ENCODE measurements at regions not wholly inside any gene's neighbourhood (a gene's known extent, or its start where the extent isn't known, plus 50 kb on each side); places are given as distances from the start of the nearest gene placed in this dataset.

DNA sequence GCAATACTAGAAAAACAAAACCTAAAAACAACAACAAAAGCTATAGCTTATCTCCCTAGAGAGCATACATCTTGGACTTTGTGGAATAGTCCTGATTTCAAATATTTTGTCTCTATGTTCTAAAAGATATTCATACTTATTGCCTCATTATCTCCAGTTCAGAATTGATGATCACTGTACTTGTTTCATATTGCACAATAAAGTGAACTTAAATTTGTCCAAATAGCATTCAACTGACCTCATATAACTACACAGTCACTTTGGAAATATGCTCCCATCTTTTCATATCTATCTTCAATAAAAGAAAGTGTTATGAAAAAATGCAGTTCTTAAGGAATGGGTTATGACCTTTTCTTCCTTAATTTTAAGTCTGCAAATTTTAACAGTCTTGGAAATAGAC is 228.6 kb upstream of the CMC1 start:
- ChIA-PET CTCF (no interaction called here), POLR2A (ENCODE audit: unreplicated experiment) (no interaction called here)
- no peak overlapping the region for H3K4me2 ChIP-seq

DNA sequence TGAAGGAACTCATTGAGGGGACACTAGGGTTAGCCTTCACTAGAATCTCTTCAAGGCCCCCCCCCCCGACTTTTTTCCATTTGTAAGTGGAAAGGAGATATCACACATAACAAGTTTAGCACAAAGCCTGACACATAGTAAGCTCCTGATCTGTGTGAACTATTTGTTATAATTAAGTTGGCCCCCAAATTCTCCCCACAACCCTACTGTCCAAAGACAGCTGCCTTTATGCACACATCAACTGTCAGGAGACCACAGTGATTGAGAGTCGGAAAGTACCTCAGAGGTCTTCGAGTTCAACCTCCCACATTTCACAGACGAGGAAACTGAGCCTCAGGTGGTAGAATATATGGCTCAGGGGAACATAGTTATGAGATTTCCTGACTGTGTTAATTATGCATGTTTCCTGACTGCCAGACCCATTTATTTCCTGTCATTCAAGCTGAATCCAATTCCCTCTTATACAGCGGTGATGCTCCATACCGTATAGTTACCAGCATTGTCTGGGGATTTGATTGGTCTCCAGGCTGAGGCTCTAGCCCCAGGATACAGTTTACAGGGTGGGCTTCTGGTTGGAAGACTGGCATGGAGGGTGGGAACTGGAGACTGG is 227.4 kb upstream of the CMC1 start:
- Histone ChIP-seq H3K36me3 (ENCODE audit: low read depth) (no peaks in the 10 kb centered on the region), H3K4me1 (replicated peaks; ENCODE audit: insufficient read depth) (no peaks in the 10 kb centered on the region), H3K4me3 (no peak overlapping the region), H3K9me3 (ENCODE audit: insufficient read depth, low read depth) (no peaks in the 10 kb centered on the region), H3K9me2 (ENCODE audit: insufficient read depth) (no peaks in the 10 kb centered on the region; the same call in 1 of the 2 replicates), H3F3A (ENCODE audit: insufficient read depth, low read depth) (no peaks in the 10 kb centered on the region), H2AFZ (no peak overlapping the region), H3K27me3 (ENCODE audit: insufficient read depth, low read depth) (no peaks in the 10 kb centered on the region), H3K4me2 (no peak overlapping the region), H3K79me2 (ENCODE audit: low read depth) (no peaks in the 10 kb centered on the region), H3K27ac (no peak overlapping the region), H4K20me1 (ENCODE audit: insufficient read depth) (no peaks in the 10 kb centered on the region)
- ChIA-PET POLR2A (ENCODE audit: unreplicated experiment) (no interaction called here), CTCF (no interaction called here)
- no peak for DNase-seq
- no peak for TF ChIP-seq EZH2 (IDR thresholded peaks at IDR 0.05; ENCODE audit: low read depth)
- TF ChIP-seq, protein P1, sequence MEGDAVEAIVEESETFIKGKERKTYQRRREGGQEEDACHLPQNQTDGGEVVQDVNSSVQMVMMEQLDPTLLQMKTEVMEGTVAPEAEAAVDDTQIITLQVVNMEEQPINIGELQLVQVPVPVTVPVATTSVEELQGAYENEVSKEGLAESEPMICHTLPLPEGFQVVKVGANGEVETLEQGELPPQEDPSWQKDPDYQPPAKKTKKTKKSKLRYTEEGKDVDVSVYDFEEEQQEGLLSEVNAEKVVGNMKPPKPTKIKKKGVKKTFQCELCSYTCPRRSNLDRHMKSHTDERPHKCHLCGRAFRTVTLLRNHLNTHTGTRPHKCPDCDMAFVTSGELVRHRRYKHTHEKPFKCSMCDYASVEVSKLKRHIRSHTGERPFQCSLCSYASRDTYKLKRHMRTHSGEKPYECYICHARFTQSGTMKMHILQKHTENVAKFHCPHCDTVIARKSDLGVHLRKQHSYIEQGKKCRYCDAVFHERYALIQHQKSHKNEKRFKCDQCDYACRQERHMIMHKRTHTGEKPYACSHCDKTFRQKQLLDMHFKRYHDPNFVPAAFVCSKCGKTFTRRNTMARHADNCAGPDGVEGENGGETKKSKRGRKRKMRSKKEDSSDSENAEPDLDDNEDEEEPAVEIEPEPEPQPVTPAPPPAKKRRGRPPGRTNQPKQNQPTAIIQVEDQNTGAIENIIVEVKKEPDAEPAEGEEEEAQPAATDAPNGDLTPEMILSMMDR (conservative IDR thresholded peaks at IDR 0.05): no peak
- intact Hi-C loops (cut with micrococcal nuclease; ENCODE audit: unreplicated experiment): no loop called here
- BruUV-seq (replicated peaks): no TSS peak

More for the DNA sequence above, 228.6 kb upstream of the CMC1 start:
- no peaks in the 10 kb centered on the region for H3K4me1 ChIP-seq (replicated peaks; ENCODE audit: insufficient read depth)
- H2AFZ ChIP-seq: no peak overlapping the region
- no peaks in the 10 kb centered on the region for H3K36me3 ChIP-seq (ENCODE audit: low read depth)
- H3K27me3 ChIP-seq (ENCODE audit: insufficient read depth, low read depth): no peaks in the 10 kb centered on the region
- H3K9me3 ChIP-seq (ENCODE audit: insufficient read depth, low read depth): no peaks in the 10 kb centered on the region
- no peaks in the 10 kb centered on the region; the same call in 1 of the 2 replicates for H3K9me2 ChIP-seq (ENCODE audit: insufficient read depth)
- no peaks in the 10 kb centered on the region for H3F3A ChIP-seq (ENCODE audit: insufficient read depth, low read depth)
- no peaks in the 10 kb centered on the region for H3K79me2 ChIP-seq (ENCODE audit: low read depth)
- intact Hi-C loops (cut with micrococcal nuclease; ENCODE audit: unreplicated experiment): no loop called here
- TF ChIP-seq, protein P1 (conservative IDR thresholded peaks at IDR 0.05): no peak
- no peak for TF ChIP-seq EZH2 (IDR thresholded peaks at IDR 0.05; ENCODE audit: low read depth)
- no peaks in the 10 kb centered on the region for H4K20me1 ChIP-seq (ENCODE audit: insufficient read depth)
- DNase-seq: no peak
- no peak overlapping the region for H3K4me3 ChIP-seq
- H3K27ac ChIP-seq: no peak overlapping the region
- no TSS peak for BruUV-seq (replicated peaks)

DNA sequence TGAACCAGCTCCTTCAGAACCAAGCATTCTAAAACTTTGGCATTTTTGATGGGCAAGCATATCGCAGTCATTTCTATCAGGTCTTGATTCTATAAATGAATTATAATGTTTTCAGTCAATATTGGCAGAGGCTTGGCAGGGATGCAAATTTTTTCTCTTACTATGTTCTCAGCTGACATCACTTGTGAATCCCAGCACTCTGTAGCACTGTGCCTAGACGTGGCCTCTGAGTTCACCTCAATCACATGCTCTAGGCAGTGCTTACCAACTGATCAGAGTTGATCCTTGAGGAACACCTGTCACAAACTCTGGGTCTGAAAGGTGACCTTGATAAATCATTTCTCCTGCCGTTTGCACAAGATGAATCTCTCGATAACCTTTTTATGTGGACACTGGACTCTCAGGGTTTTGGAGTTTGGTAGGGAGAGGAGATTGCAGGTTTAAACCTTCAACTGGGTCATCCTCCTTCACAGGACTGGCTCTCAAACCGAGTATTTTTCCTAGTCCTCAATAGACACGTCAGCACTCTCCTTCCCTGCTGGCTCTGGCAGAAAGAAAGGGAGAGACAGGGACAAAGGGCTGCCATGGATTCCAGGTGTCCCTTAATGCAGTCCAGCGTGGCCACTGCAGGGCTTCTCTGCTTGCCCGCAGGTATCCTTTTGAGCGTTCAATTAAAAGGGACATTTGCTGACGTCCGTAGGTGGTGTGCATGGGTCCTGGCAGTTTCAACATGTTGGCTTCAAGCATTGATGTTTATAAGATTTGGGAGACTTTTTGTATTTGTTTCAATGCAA is 222.3 kb upstream of the CMC1 start:
- intact Hi-C loops (cut with micrococcal nuclease; ENCODE audit: unreplicated experiment): no loop called here
- Histone ChIP-seq H3F3A (ENCODE audit: insufficient read depth, low read depth) (peaks cover 6% of the 10 kb centered on the region; the same call in 1 of the 2 replicates), H3K4me1 (replicated peaks; ENCODE audit: insufficient read depth) (no peaks in the 10 kb centered on the region), H3K79me2 (ENCODE audit: low read depth) (no peaks in the 10 kb centered on the region), H3K27me3 (ENCODE audit: insufficient read depth, low read depth) (no peaks in the 10 kb centered on the region), H2AFZ (no peak overlapping the region), H3K27ac (no peak overlapping the region), H4K20me1 (ENCODE audit: insufficient read depth) (no peaks in the 10 kb centered on the region), H3K4me3 (no peak overlapping the region), H3K36me3 (ENCODE audit: low read depth) (no peaks in the 10 kb centered on the region), H3K9me2 (ENCODE audit: insufficient read depth) (no peaks in the 10 kb centered on the region), H3K9me3 (ENCODE audit: insufficient read depth, low read depth) (no peaks in the 10 kb centered on the region; the same call in 1 of the 2 replicates), H3K4me2 (no peak overlapping the region)
- TF ChIP-seq EZH2 (IDR thresholded peaks at IDR 0.05; ENCODE audit: low read depth): no peak
- TF ChIP-seq, protein P1 (conservative IDR thresholded peaks at IDR 0.05): no peak
- ChIA-PET CTCF (no interaction called here), POLR2A (ENCODE audit: unreplicated experiment) (no interaction called here)
- BruUV-seq (replicated peaks): no TSS peak
- no peak for DNase-seq
